A673 (cell line): ENCODE measurements at regions not wholly inside any gene's neighbourhood (a gene's known extent, or its start where the extent isn't known, plus 50 kb on each side); places are given as distances from the start of the nearest gene placed in this dataset.
A peak's percentile ranks its signal among the peaks of the same experiment; 100 is the strongest.

Experiments used
- BruUV-seq: library from RNA; stranded (reverse); fragments of 400-500 nt; replicated peaks from 2 replicates; lab custom pipeline; 2021; lab: Mats Ljungman, UMichigan
- CTCF ChIA-PET: fragments of 300-600 bp; sonication (Branson Sonifier 250); formaldehyde crosslinking; loops from one replicate; lab custom pipeline; 2022; ENCODE audit warnings: antibody characterized with exemption; lab: Charles Lee
- POLR2A ChIA-PET: fragments of 300-600 bp; sonication (Branson Sonifier 250); formaldehyde crosslinking; loops from one replicate; lab custom pipeline; 2022; ENCODE audit warnings: antibody characterized with exemption; ENCODE audit not compliant: low non-redundant PET; lab: Charles Lee
- DNase-seq: peaks from one replicate; pipeline ENCODE4 v3.0.0-alpha.2; 2015; ENCODE audit warnings: low spot score
- H3K27ac ChIP-seq: fragments of 200-600 bp; sonication (generic); 2 replicates; pipeline ENCODE4 v1.5.1; 2016; ENCODE audit warnings: mixed run types, low read depth, mild to moderate bottlenecking, mixed read lengths, antibody characterized with exemption, low read length; ENCODE audit not compliant: poor library complexity, severe bottlenecking
- H3K27me3 ChIP-seq: fragments of 200-600 bp; sonication (generic); replicated peaks from 2 replicates; pipeline ENCODE4 v1.6.1; 2017; ENCODE audit warnings: mixed run types, low read depth, mild to moderate bottlenecking, mixed read lengths, antibody characterized with exemption, low read length; ENCODE audit not compliant: insufficient read depth, poor library complexity
- H3K36me3 ChIP-seq: fragments of 200-600 bp; sonication (generic); 2 replicates; pipeline ENCODE4 v1.6.1; 2016; ENCODE audit warnings: mixed run types, mild to moderate bottlenecking, mixed read lengths, antibody characterized with exemption, low read length; ENCODE audit not compliant: insufficient read depth, poor library complexity, severe bottlenecking
- H3K4me1 ChIP-seq: fragments of 200-600 bp; sonication (generic); 2 replicates; pipeline ENCODE4 v1.6.1; 2017; ENCODE audit warnings: mixed run types, mild to moderate bottlenecking, mixed read lengths, antibody characterized with exemption, low read length; ENCODE audit not compliant: insufficient read depth, poor library complexity, severe bottlenecking
- H3K4me3 ChIP-seq: fragments of 200-600 bp; sonication (generic); 2 replicates; pipeline ENCODE4 v1.5.1; 2016; ENCODE audit warnings: low read depth, mixed run types, mild to moderate bottlenecking, mixed read lengths, low read length; ENCODE audit not compliant: poor library complexity, severe bottlenecking
- H3K9me3 ChIP-seq: fragments of 200-600 bp; sonication (generic); 2 replicates; pipeline ENCODE4 v1.6.1; 2016; ENCODE audit warnings: mixed run types, low read depth, mild to moderate bottlenecking, mixed read lengths, antibody characterized with exemption, low read length; ENCODE audit not compliant: poor library complexity, severe bottlenecking
- EZH2 ChIP-seq: fragments of 200-600 bp; sonication (generic); IDR thresholded peaks from 2 replicates; pipeline ENCODE4 v1.6.1; 2017; ENCODE audit warnings: borderline replicate concordance, low read depth, mild to moderate bottlenecking, mixed read lengths, antibody characterized with exemption, low read length; ENCODE audit not compliant: poor library complexity, severe bottlenecking
- intact Hi-C: fragments of 100-400 bp; cut with micrococcal nuclease; formaldehyde crosslinking; loops from one replicate; pipeline ENCODE4 v1.10.0; 2022; ENCODE audit not compliant: unreplicated experiment
- TF ChIP-seq, protein P1 (sequence below): fragments of 300-800, 200-600 bp; sonication (generic); conservative IDR thresholded peaks from 2 replicates; pipeline ENCODE4 v1.5.1; 2017; ENCODE audit warnings: low read depth, mild to moderate bottlenecking, antibody characterized with exemption, low read length, moderate library complexity, mixed read lengths

- BruUV-seq = no TSS peak
- no peak for DNase-seq
- H3K4me1 ChIP-seq = peaks cover 14% of the 10 kb centered on the region
Measured at GRCh38 chr5:142446960-142447279, 122.1 kb upstream of the SPRY4 start.

GRCh38 chr5:142446131-142446959, 121.5 kb upstream of the SPRY4 start:
- H3K27me3 ChIP-seq = no peaks in the 10 kb centered on the region
- intact Hi-C loops = no loop called here
- H3K36me3 ChIP-seq = no peaks in the 10 kb centered on the region
- POLR2A ChIA-PET = no interaction called here
- TF ChIP-seq, protein P1, sequence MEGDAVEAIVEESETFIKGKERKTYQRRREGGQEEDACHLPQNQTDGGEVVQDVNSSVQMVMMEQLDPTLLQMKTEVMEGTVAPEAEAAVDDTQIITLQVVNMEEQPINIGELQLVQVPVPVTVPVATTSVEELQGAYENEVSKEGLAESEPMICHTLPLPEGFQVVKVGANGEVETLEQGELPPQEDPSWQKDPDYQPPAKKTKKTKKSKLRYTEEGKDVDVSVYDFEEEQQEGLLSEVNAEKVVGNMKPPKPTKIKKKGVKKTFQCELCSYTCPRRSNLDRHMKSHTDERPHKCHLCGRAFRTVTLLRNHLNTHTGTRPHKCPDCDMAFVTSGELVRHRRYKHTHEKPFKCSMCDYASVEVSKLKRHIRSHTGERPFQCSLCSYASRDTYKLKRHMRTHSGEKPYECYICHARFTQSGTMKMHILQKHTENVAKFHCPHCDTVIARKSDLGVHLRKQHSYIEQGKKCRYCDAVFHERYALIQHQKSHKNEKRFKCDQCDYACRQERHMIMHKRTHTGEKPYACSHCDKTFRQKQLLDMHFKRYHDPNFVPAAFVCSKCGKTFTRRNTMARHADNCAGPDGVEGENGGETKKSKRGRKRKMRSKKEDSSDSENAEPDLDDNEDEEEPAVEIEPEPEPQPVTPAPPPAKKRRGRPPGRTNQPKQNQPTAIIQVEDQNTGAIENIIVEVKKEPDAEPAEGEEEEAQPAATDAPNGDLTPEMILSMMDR = no peak
- no peak for TF ChIP-seq EZH2
- H3K27ac ChIP-seq = peak overlapping the region; percentile 80
- CTCF ChIA-PET = no interaction called here
- H3K4me1 ChIP-seq = peaks cover 15% of the 10 kb centered on the region
- no peak overlapping the region for H3K4me3 ChIP-seq
- peaks cover 14% of the 10 kb centered on the region for H3K9me3 ChIP-seq
- DNase-seq = peak; percentile 37
- BruUV-seq = no TSS peak

More at GRCh38 chr5:142446960-142447279, 122.1 kb upstream of the SPRY4 start:
- intact Hi-C loops = no loop called here
- ChIA-PET POLR2A (no interaction called here), CTCF (no interaction called here)
- H3K9me3 ChIP-seq = peaks cover 14% of the 10 kb centered on the region
- TF ChIP-seq, protein P1 = no peak
- no peak for TF ChIP-seq EZH2
- H3K27ac ChIP-seq = peak overlapping the region; percentile 80
- H3K36me3 ChIP-seq = no peaks in the 10 kb centered on the region
- no peak overlapping the region for H3K4me3 ChIP-seq
- no peaks in the 10 kb centered on the region for H3K27me3 ChIP-seq

DNA sequence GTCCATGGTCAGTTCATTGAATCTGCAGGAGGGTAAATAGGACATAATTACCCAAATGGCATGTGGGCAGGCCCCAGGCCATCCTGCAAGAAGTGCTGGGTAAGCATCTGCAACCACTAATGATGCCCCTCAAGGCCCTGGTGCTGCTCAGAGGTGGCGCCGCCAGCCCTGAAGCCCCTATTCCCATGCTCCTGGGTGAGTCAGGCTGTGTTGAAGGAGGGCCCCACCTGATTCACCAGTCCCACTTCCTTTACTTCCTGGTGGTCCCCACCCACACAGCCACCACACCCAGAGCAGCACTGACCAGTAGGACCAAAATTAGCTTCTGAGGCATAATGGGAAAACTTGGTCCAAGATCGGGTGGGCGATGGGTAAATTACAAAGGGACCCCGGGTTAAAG, 120.4 kb upstream of the SPRY4 start:
- Histone ChIP-seq H3K27ac (peak overlapping the region; percentile 80), H3K27me3 (no peaks in the 10 kb centered on the region), H3K4me1 (peaks cover 17% of the 10 kb centered on the region), H3K9me3 (peaks cover 5% of the 10 kb centered on the region), H3K4me3 (no peak overlapping the region), H3K36me3 (no peaks in the 10 kb centered on the region)
- no peak for DNase-seq
- POLR2A ChIA-PET = interaction anchor here (0.5 kb wide), 1 partner anchor 19 kb away, joined by 4 read pairs; no protein-coding TSS in a partner anchor
- no peak for TF ChIP-seq EZH2
- TF ChIP-seq, protein P1 = no peak
- intact Hi-C loops = no loop called here
- CTCF ChIA-PET = interaction anchor here (0.6 kb wide), 1 partner anchor 28 kb away, joined by 3 read pairs; no protein-coding TSS in a partner anchor
- no TSS peak for BruUV-seq
